ENCODE measurements at regions not wholly inside any gene's neighbourhood (a gene's known extent, or its start where the extent isn't known, plus 50 kb on each side); places are given as distances from the start of the nearest gene placed in this dataset.

DNA sequence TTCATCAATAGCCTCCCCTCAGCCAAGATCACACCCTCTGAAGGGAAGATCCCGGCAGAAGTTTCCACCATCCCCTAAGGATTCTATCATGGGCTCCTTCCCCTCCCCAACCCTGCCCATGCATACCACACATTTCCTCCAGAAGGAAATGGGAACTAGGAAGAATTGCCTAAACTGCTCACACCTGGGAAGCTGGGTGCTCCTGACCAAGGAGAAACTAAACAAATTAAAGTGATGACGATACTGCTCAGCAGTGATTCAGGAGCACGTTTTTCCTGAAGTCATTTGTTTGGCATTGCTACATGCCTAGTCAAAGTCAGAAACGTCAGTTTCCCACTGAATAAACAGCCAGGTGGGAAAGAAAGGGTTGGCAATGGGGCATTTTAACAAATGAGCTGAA lies 136.1 kb upstream of the CDYL start:
- TF ChIP-seq, protein P1, sequence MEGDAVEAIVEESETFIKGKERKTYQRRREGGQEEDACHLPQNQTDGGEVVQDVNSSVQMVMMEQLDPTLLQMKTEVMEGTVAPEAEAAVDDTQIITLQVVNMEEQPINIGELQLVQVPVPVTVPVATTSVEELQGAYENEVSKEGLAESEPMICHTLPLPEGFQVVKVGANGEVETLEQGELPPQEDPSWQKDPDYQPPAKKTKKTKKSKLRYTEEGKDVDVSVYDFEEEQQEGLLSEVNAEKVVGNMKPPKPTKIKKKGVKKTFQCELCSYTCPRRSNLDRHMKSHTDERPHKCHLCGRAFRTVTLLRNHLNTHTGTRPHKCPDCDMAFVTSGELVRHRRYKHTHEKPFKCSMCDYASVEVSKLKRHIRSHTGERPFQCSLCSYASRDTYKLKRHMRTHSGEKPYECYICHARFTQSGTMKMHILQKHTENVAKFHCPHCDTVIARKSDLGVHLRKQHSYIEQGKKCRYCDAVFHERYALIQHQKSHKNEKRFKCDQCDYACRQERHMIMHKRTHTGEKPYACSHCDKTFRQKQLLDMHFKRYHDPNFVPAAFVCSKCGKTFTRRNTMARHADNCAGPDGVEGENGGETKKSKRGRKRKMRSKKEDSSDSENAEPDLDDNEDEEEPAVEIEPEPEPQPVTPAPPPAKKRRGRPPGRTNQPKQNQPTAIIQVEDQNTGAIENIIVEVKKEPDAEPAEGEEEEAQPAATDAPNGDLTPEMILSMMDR (IDR thresholded peaks at IDR 0.05 in 8 of 11, conservative IDR thresholded peaks at IDR 0.05 in 3 of 11): no peak
- TF ChIP-seq POLR2AphosphoS5 (IDR thresholded peaks at IDR 0.05) (no peak), POLR2A (IDR thresholded peaks at IDR 0.05) (no peak)

Measured in spleen (tissue), 7 donors.